Inflammatory macrophage treated with lipopolysaccharide for 4 hours (primary cell): ENCODE measurements at regions not wholly inside any gene's neighbourhood (a gene's known extent, or its start where the extent isn't known, plus 50 kb on each side); places are given as distances from the start of the nearest gene placed in this dataset.
"Not testable (repeated sequence)": the region's sequence is repeated elsewhere in the genome, so short reads cannot be mapped to it uniquely, and the experiment has no call there.

Experiments
- DNase-seq: peaks from one replicate; pipeline ENCODE4 v3.0.0-alpha.2; 2020

GRCh38 chr7:15143936-15144335, 241.4 kb upstream of the DGKB start:
- no peak for DNase-seq

- DNase-seq, result no peak
These were observed 240.6 kb upstream of the DGKB start for GRCh38 chr7:15143121-15143520.

- DNase-seq, result no peak
These were observed 237.9 kb upstream of the DGKB start for GRCh38 chr7:15140431-15140830.

- no peak for DNase-seq
These were observed 229.1 kb upstream of the DGKB start for GRCh38 chr7:15131661-15132060.

- DNase-seq, result no peak
These were observed 228.4 kb upstream of the DGKB start for GRCh38 chr7:15130666-15131541.

GRCh38 chr7:15128716-15129115, 226.2 kb upstream of the DGKB start:
- no peak for DNase-seq

- DNase-seq, result not testable (repeated sequence)
These were observed 224.1 kb upstream of the DGKB start for GRCh38 chr7:15126653-15127052.

GRCh38 chr7:15123901-15124300, 221.3 kb upstream of the DGKB start:
- DNase-seq, result no peak

- no peak for DNase-seq
These were observed 211.2 kb upstream of the DGKB start for GRCh38 chr7:15113752-15114151.

- no peak for DNase-seq
These were observed 203.2 kb upstream of the DGKB start for GRCh38 chr7:15105711-15106110.

- no peak for DNase-seq
These were observed 202.0 kb upstream of the DGKB start for GRCh38 chr7:15104411-15105092.

GRCh38 chr7:15099074-15099473, 196.5 kb upstream of the DGKB start:
- DNase-seq, result no peak

- no peak for DNase-seq
These were observed 194.3 kb upstream of the DGKB start for GRCh38 chr7:15096853-15097252.

GRCh38 chr7:15094989-15095388, 192.4 kb upstream of the DGKB start:
- DNase-seq, result no peak

GRCh38 chr7:15087771-15088170, 185.2 kb upstream of the DGKB start:
- no peak for DNase-seq

- DNase-seq, result no peak
These were observed 184.3 kb upstream of the DGKB start for GRCh38 chr7:15086862-15087261.

- no peak for DNase-seq
These were observed 183.6 kb upstream of the DGKB start for GRCh38 chr7:15086131-15086611.

GRCh38 chr7:15085366-15085765, 182.8 kb upstream of the DGKB start:
- no peak for DNase-seq

GRCh38 chr7:15084368-15084767, 181.8 kb upstream of the DGKB start:
- no peak for DNase-seq

- DNase-seq, result no peak
These were observed 179.3 kb upstream of the DGKB start for GRCh38 chr7:15081891-15082290.

- DNase-seq, result no peak
These were observed 170.8 kb upstream of the DGKB start for GRCh38 chr7:15073301-15073700.

- DNase-seq, result no peak
These were observed 165.8 kb upstream of the DGKB start for GRCh38 chr7:15068324-15068723.

GRCh38 chr7:15057272-15057671, 154.7 kb upstream of the DGKB start:
- DNase-seq, result no peak

- not testable (repeated sequence) for DNase-seq
These were observed 151.8 kb upstream of the DGKB start for GRCh38 chr7:15054304-15054703.
